ENCODE measurements at regions not wholly inside any gene's neighbourhood (a gene's known extent, or its start where the extent isn't known, plus 50 kb on each side); places are given as distances from the start of the nearest gene placed in this dataset.

DNA sequence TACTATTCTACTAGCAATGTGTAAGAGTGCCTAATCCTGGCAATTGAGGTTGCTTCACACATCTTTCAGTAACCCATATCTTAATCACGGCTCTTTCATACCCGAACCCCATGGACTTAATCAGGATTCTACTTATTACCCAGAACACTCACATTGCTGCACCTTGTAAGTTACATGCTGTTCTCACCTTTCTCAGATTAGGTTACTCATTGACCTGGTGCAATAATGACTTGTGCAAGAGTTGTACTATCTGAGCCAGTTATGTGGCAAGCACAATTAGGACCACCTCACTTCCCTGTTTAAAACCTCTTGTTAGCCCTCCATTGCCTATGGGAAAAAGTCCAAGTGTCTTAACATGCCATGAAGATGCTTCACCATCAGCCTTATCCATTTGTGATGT is 306.7 kb upstream of the E2F7 start:
- Histone ChIP-seq H3K9me3 (ENCODE audit: control insufficient read depth, low read length) (no peaks in the 10 kb centered on the region), H3K9ac (ENCODE audit: extremely low read depth, low read length, poor library complexity, severe bottlenecking) (no peak overlapping the region), H3K36me3 (ENCODE audit: control insufficient read depth, insufficient read depth, low read length) (no peaks in the 10 kb centered on the region), H3K27ac (ENCODE audit: low read depth, low read length) (no peak overlapping the region), H3K4me3 (ENCODE audit: low read length) (no peak overlapping the region), H3K4me1 (ENCODE audit: control insufficient read depth, insufficient read depth, low read length) (no peaks in the 10 kb centered on the region), H3K27me3 (ENCODE audit: control insufficient read depth, insufficient read depth, low read length, poor library complexity, severe bottlenecking) (peaks cover 5% of the 10 kb centered on the region)
- Mint-ChIP-seq H3K36me3 (ENCODE audit: low read depth) (no peaks in the 10 kb centered on the region), H3K9me3 (no peaks in the 10 kb centered on the region), H3K4me1 (peaks cover 2% of the 10 kb centered on the region), H3K27ac (no peak overlapping the region), H3K27me3 (ENCODE audit: insufficient read depth) (no peaks in the 10 kb centered on the region), H3K4me3 (no peak overlapping the region)
- no peak for DNase-seq
- WGBS, 2 experiments (ENCODE audit: insufficient coverage in 1 of 2, insufficient read length in 1 of 2), result 91 to 94% methylated on average over 2 of the region's 2 CpGs
- TF ChIP-seq CTCF (conservative IDR thresholded peaks at IDR 0.05), result no peak

- Histone ChIP-seq H3K9me3 (ENCODE audit: control insufficient read depth, low read length) (no peaks in the 10 kb centered on the region), H3K9ac (ENCODE audit: extremely low read depth, low read length, poor library complexity, severe bottlenecking) (no peak overlapping the region), H3K27me3 (ENCODE audit: control insufficient read depth, insufficient read depth, low read length, poor library complexity, severe bottlenecking) (peaks cover 5% of the 10 kb centered on the region), H3K27ac (ENCODE audit: low read depth, low read length) (no peak overlapping the region), H3K4me1 (ENCODE audit: control insufficient read depth, insufficient read depth, low read length) (no peaks in the 10 kb centered on the region), H3K4me3 (ENCODE audit: low read length) (no peak overlapping the region), H3K36me3 (ENCODE audit: control insufficient read depth, insufficient read depth, low read length) (no peaks in the 10 kb centered on the region)
- H3K4me1 Mint-ChIP-seq, result peaks cover 5% of the 10 kb centered on the region
- no peak for TF ChIP-seq CTCF (conservative IDR thresholded peaks at IDR 0.05)
- no peaks in the 10 kb centered on the region for H3K36me3 Mint-ChIP-seq (ENCODE audit: low read depth)
- no peaks in the 10 kb centered on the region for H3K9me3 Mint-ChIP-seq
- H3K27me3 Mint-ChIP-seq (ENCODE audit: insufficient read depth), result no peaks in the 10 kb centered on the region
- no peak overlapping the region for H3K27ac Mint-ChIP-seq
- 82% methylated on average over 2 of the region's 2 CpGs; no CpG with 5 or more reads in 1 of the 2 experiments for WGBS, 2 experiments (ENCODE audit: insufficient coverage in 1 of 2, insufficient read length in 1 of 2)
- H3K4me3 Mint-ChIP-seq, result no peak overlapping the region
- DNase-seq, result no peak
Observed at GRCh38 chr12:77368379-77368778, 303.0 kb upstream of the E2F7 start.

DNA sequence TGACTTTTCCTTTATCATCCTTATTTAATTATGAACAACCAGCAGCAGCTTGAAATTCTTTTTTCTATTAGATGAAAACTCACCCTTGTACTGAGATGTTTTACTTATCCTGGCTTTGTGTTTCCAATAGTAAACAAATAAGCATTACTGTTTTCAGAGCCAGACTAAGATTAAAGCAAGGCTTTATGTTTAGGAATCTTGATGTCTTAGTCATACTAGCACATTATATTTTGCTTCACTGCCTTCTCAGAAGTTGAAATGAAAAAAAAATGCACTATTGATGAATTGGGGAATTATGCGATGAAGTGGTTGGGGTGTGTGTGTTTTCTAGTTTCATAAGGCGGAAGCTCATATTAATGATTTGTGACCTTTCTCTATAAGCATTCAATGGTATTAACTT is 301.2 kb upstream of the E2F7 start:
- Histone ChIP-seq H3K27me3 (ENCODE audit: control insufficient read depth, insufficient read depth, low read length, poor library complexity, severe bottlenecking) (peaks cover 5% of the 10 kb centered on the region), H3K9ac (ENCODE audit: extremely low read depth, low read length, poor library complexity, severe bottlenecking) (no peak overlapping the region), H3K4me1 (ENCODE audit: control insufficient read depth, insufficient read depth, low read length) (no peaks in the 10 kb centered on the region), H3K4me3 (ENCODE audit: low read length) (no peak overlapping the region), H3K9me3 (ENCODE audit: control insufficient read depth, low read length) (no peaks in the 10 kb centered on the region), H3K36me3 (ENCODE audit: control insufficient read depth, insufficient read depth, low read length) (no peaks in the 10 kb centered on the region), H3K27ac (ENCODE audit: low read depth, low read length) (no peak overlapping the region)
- H3K27me3 Mint-ChIP-seq (ENCODE audit: insufficient read depth), result no peaks in the 10 kb centered on the region
- no peak for DNase-seq
- H3K27ac Mint-ChIP-seq, result no peak overlapping the region
- WGBS, 2 experiments (ENCODE audit: insufficient coverage in 1 of 2, insufficient read length in 1 of 2), result 89% methylated on average over 1 of the region's 2 CpGs; no CpG with 5 or more reads in 1 of the 2 experiments
- H3K4me1 Mint-ChIP-seq, result peaks cover 5% of the 10 kb centered on the region
- H3K9me3 Mint-ChIP-seq, result no peaks in the 10 kb centered on the region
- no peaks in the 10 kb centered on the region for H3K36me3 Mint-ChIP-seq (ENCODE audit: low read depth)
- TF ChIP-seq CTCF (conservative IDR thresholded peaks at IDR 0.05), result no peak
- H3K4me3 Mint-ChIP-seq, result no peak overlapping the region
